Stomach (tissue), 4 donors: ENCODE measurements at regions not wholly inside any gene's neighbourhood (a gene's known extent, or its start where the extent isn't known, plus 50 kb on each side); places are given as distances from the start of the nearest gene placed in this dataset.

Source experiments
- EP300 ChIP-seq: sonication (generic); formaldehyde crosslinking; IDR thresholded peaks from one replicate; pipeline ENCODE4 v1.6.1; 2017; ENCODE audit warnings: antibody characterized with exemption
- POLR2AphosphoS5 ChIP-seq, 3 donors: sonication (generic); formaldehyde crosslinking; IDR thresholded peaks; one replicate each; pipeline ENCODE4 v1.6.1; 2016; ENCODE audit warnings: antibody characterized with exemption in 3 of 3
- TF ChIP-seq, protein P1 (sequence below), 7 experiments: fragments of 450-650 bp in 4 of 7; fragments of 200-600 bp in 3 of 7; sonication (generic) in 3 of 7; IDR thresholded peaks; one replicate each; pipeline ENCODE4 v1.5.1; 2016 to 2019; ENCODE audit warnings: antibody characterized with exemption in 7 of 7, control low read depth in 2 of 7, mild to moderate bottlenecking in 1 of 7

GRCh38 chrX:22445880-22446279, 173.2 kb downstream of the CBLL2 start:
- TF ChIP-seq, protein P1, sequence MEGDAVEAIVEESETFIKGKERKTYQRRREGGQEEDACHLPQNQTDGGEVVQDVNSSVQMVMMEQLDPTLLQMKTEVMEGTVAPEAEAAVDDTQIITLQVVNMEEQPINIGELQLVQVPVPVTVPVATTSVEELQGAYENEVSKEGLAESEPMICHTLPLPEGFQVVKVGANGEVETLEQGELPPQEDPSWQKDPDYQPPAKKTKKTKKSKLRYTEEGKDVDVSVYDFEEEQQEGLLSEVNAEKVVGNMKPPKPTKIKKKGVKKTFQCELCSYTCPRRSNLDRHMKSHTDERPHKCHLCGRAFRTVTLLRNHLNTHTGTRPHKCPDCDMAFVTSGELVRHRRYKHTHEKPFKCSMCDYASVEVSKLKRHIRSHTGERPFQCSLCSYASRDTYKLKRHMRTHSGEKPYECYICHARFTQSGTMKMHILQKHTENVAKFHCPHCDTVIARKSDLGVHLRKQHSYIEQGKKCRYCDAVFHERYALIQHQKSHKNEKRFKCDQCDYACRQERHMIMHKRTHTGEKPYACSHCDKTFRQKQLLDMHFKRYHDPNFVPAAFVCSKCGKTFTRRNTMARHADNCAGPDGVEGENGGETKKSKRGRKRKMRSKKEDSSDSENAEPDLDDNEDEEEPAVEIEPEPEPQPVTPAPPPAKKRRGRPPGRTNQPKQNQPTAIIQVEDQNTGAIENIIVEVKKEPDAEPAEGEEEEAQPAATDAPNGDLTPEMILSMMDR (IDR thresholded peaks at IDR 0.05), result no peak
- TF ChIP-seq EP300 (no peak), POLR2AphosphoS5 (IDR thresholded peaks at IDR 0.05) (no peak)
